ENCODE measurements at regions not wholly inside any gene's neighbourhood (a gene's known extent, or its start where the extent isn't known, plus 50 kb on each side); places are given as distances from the start of the nearest gene placed in this dataset.

- TF ChIP-seq, protein P1, sequence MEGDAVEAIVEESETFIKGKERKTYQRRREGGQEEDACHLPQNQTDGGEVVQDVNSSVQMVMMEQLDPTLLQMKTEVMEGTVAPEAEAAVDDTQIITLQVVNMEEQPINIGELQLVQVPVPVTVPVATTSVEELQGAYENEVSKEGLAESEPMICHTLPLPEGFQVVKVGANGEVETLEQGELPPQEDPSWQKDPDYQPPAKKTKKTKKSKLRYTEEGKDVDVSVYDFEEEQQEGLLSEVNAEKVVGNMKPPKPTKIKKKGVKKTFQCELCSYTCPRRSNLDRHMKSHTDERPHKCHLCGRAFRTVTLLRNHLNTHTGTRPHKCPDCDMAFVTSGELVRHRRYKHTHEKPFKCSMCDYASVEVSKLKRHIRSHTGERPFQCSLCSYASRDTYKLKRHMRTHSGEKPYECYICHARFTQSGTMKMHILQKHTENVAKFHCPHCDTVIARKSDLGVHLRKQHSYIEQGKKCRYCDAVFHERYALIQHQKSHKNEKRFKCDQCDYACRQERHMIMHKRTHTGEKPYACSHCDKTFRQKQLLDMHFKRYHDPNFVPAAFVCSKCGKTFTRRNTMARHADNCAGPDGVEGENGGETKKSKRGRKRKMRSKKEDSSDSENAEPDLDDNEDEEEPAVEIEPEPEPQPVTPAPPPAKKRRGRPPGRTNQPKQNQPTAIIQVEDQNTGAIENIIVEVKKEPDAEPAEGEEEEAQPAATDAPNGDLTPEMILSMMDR (IDR thresholded peaks at IDR 0.05): no peak
- TF ChIP-seq POLR2A (IDR thresholded peaks at IDR 0.05): no peak
These were observed 421.2 kb downstream of the TRAM1L1 start for GRCh38 chr4:116664198-116664597.
